ENCODE measurements at regions not wholly inside any gene's neighbourhood (a gene's known extent, or its start where the extent isn't known, plus 50 kb on each side); places are given as distances from the start of the nearest gene placed in this dataset.
"Not testable (repeated sequence)": the region's sequence is repeated elsewhere in the genome, so short reads cannot be mapped to it uniquely, and the experiment has no call there.

DNA sequence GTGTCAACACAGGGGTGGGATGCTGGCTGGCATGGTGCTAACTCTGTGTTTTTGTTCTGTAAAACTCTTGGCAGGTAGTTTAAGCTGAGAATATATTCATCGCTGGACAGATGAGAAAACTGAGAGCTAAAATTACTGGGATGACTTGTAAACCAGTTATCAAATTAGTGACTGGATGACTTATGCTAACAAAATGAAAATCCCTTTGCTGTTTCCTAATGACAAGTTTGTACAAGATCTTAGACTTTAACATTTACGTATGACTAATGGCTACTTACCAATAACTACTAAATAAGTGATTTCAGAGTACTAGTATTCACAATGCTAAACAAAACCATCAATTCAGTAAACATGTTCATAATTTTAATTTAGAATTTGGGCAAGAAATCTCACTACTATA lies 854.8 kb upstream of the ARRDC3 start:
- Histone ChIP-seq H4K8ac (ENCODE audit: low read depth, low read length) (no peak overlapping the region), H3K23ac (ENCODE audit: low read length) (no peak overlapping the region), H3K36me3 (ENCODE audit: control insufficient read depth in 1 of 2, insufficient read depth in 2 of 2, low read length in 2 of 2) (no peaks in the 10 kb centered on the region), H2AFZ (ENCODE audit: insufficient read depth, low read length, poor library complexity) (no peak overlapping the region), H4K91ac (ENCODE audit: low read depth, low read length) (no peak overlapping the region), H3K14ac (ENCODE audit: low read length) (no peak overlapping the region), H4K12ac (ENCODE audit: low read depth, low read length) (no peak overlapping the region), H3K27me3 (ENCODE audit: insufficient read depth, low read length) (no peaks in the 10 kb centered on the region), H3K4me2 (ENCODE audit: low read length) (no peak overlapping the region), H3K4ac (ENCODE audit: low read depth, low read length) (no peak overlapping the region), H3K27ac (ENCODE audit: low read depth, low read length) (no peak overlapping the region), H3K9me3 (ENCODE audit: insufficient read depth, low read depth, low read length) (peaks cover 2% of the 10 kb centered on the region), H2BK120ac (ENCODE audit: insufficient read depth, low read length, poor library complexity) (no peak overlapping the region), H2BK5ac (ENCODE audit: low read depth, low read length, poor library complexity) (no peak overlapping the region), H3K79me2 (ENCODE audit: control insufficient read depth, insufficient read depth, low read length, poor library complexity) (no peaks in the 10 kb centered on the region), H3K9ac (ENCODE audit: low read length) (no peak overlapping the region), H3K4me3 (ENCODE audit: low read depth, low read length) (no peak overlapping the region), H2BK12ac (ENCODE audit: low read length) (no peak overlapping the region), H2AK5ac (ENCODE audit: low read length) (no peak overlapping the region), H3K18ac (ENCODE audit: low read length) (no peak overlapping the region), H3K4me1 (ENCODE audit: control insufficient read depth in 1 of 2, insufficient read depth in 2 of 2, low read length in 2 of 2) (no peaks in the 10 kb centered on the region), H3K79me1 (ENCODE audit: low read length) (no peaks in the 10 kb centered on the region)
- DNase-seq: no peak
- no CpG with 5 or more reads among the region's 2 CpGs for WGBS (ENCODE audit: extremely low coverage, insufficient coverage, insufficient read length)

DNA sequence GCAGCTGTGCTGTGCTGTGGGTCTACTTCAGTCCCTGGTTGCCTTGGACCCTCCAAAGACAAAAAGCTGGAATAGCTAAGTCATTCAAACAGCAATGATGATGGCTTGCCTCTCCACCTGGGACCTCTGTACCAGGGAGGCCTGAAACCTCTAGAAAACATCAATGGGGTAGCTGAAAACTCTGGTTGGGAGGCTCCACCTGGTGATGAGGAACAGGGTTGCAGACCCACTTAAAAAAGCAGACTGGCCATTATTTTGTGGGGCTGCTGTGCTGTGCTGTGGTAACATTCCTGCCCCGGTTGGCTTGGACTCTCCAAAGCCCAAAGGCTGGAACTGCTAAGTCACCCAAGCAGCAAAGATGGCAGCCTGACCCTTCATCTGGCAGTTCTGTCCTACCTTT lies 839.3 kb upstream of the ARRDC3 start:
- Histone ChIP-seq H3K18ac (ENCODE audit: low read length) (no peak overlapping the region), H3K36me3 (ENCODE audit: control insufficient read depth in 1 of 2, insufficient read depth in 2 of 2, low read length in 2 of 2) (peaks cover 0 to 2% of the 10 kb centered on the region in 2 experiments), H3K4me3 (ENCODE audit: low read depth, low read length) (peak overlapping the region; percentile 26), H3K4ac (ENCODE audit: low read depth, low read length) (no peak overlapping the region), H3K23ac (ENCODE audit: low read length) (no peak overlapping the region), H3K27ac (ENCODE audit: low read depth, low read length) (no peak overlapping the region), H3K9me3 (ENCODE audit: insufficient read depth, low read depth, low read length) (peaks cover 7% of the 10 kb centered on the region), H4K8ac (ENCODE audit: low read depth, low read length) (no peak overlapping the region), H4K91ac (ENCODE audit: low read depth, low read length) (no peak overlapping the region), H4K12ac (ENCODE audit: low read depth, low read length) (no peak overlapping the region), H2BK12ac (ENCODE audit: low read length) (no peak overlapping the region), H2BK120ac (ENCODE audit: insufficient read depth, low read length, poor library complexity) (no peak overlapping the region), H3K79me1 (ENCODE audit: low read length) (no peaks in the 10 kb centered on the region), H3K79me2 (ENCODE audit: control insufficient read depth, insufficient read depth, low read length, poor library complexity) (no peaks in the 10 kb centered on the region), H3K4me1 (ENCODE audit: control insufficient read depth in 1 of 2, insufficient read depth in 2 of 2, low read length in 2 of 2) (no peaks in the 10 kb centered on the region), H2BK5ac (ENCODE audit: low read depth, low read length, poor library complexity) (no peak overlapping the region), H2AK5ac (ENCODE audit: low read length) (no peak overlapping the region), H3K14ac (ENCODE audit: low read length) (no peak overlapping the region), H3K4me2 (ENCODE audit: low read length) (no peak overlapping the region), H3K27me3 (ENCODE audit: insufficient read depth, low read length) (no peaks in the 10 kb centered on the region), H2AFZ (ENCODE audit: insufficient read depth, low read length, poor library complexity) (no peak overlapping the region), H3K9ac (ENCODE audit: low read length) (no peak overlapping the region)
- DNase-seq: no peak
- WGBS (ENCODE audit: extremely low coverage, insufficient coverage, insufficient read length): no CpG with 5 or more reads among the region's 1 CpG

DNA sequence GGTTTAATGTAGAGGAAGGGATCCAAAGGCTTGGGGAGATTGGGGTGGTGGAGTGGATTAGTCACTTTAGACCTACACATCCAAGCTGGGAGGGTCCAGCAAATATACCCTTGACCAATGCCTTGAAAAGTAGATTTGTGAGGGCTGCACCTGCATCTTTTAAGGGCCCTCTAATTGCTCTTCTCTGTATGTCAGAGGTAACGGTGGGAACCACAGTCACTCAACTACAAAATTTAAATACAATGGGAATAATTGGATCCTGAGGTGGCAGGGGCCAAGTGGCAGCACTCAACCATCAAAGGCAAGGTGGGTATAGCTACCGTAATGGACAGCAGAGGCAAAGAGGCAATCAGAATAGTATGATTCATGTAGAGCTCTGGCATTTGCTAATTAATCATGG lies 833.7 kb upstream of the ARRDC3 start:
- H4K8ac ChIP-seq (ENCODE audit: low read depth, low read length): not testable (repeated sequence)

DNA sequence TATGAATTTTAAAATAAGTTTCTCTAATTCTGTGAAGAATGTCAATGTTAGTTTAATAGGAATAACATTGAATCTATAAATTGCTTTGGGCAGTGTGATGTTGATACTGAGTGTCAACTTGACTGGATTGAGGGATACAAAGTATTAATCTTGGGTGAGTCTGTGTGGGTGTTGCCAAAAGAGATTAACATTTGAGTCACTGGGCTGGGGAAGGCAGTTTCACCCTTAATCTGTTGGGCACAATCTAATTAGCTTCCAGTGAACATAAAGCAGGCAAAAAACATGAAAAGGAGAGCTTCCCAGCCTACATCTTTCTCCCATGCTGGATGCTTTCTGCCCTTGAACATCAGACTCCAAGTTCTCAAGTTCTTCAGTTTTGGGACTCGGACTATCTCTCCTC lies 832.0 kb upstream of the ARRDC3 start:
- Histone ChIP-seq H4K91ac (ENCODE audit: low read depth, low read length) (no peak overlapping the region), H3K27me3 (ENCODE audit: insufficient read depth, low read length) (no peaks in the 10 kb centered on the region), H3K36me3 (ENCODE audit: control insufficient read depth in 1 of 2, insufficient read depth in 2 of 2, low read length in 2 of 2) (no peaks in the 10 kb centered on the region), H3K14ac (ENCODE audit: low read length) (no peak overlapping the region), H3K9me3 (ENCODE audit: insufficient read depth, low read depth, low read length) (peaks cover 2% of the 10 kb centered on the region), H2BK5ac (ENCODE audit: low read depth, low read length, poor library complexity) (no peak overlapping the region), H2AK5ac (ENCODE audit: low read length) (no peak overlapping the region), H3K79me1 (ENCODE audit: low read length) (no peaks in the 10 kb centered on the region), H3K79me2 (ENCODE audit: control insufficient read depth, insufficient read depth, low read length, poor library complexity) (no peaks in the 10 kb centered on the region), H3K4ac (ENCODE audit: low read depth, low read length) (no peak overlapping the region), H4K8ac (ENCODE audit: low read depth, low read length) (no peak overlapping the region), H2BK120ac (ENCODE audit: insufficient read depth, low read length, poor library complexity) (no peak overlapping the region), H4K12ac (ENCODE audit: low read depth, low read length) (no peak overlapping the region), H3K9ac (ENCODE audit: low read length) (no peak overlapping the region), H3K23ac (ENCODE audit: low read length) (no peak overlapping the region), H3K18ac (ENCODE audit: low read length) (no peak overlapping the region), H3K4me2 (ENCODE audit: low read length) (no peak overlapping the region), H2BK12ac (ENCODE audit: low read length) (no peak overlapping the region), H3K4me1 (ENCODE audit: control insufficient read depth in 1 of 2, insufficient read depth in 2 of 2, low read length in 2 of 2) (no peaks in the 10 kb centered on the region), H3K27ac (ENCODE audit: low read depth, low read length) (no peak overlapping the region), H2AFZ (ENCODE audit: insufficient read depth, low read length, poor library complexity) (no peak overlapping the region), H3K4me3 (ENCODE audit: low read depth, low read length) (no peak overlapping the region)
- no peak for DNase-seq
- WGBS (ENCODE audit: extremely low coverage, insufficient coverage, insufficient read length): no CpG with 5 or more reads among the region's 1 CpG

More for the DNA sequence above, 833.7 kb upstream of the ARRDC3 start:
- H3K27ac ChIP-seq (ENCODE audit: low read depth, low read length); H3K79me2 ChIP-seq (ENCODE audit: control insufficient read depth, insufficient read depth, low read length, poor library complexity); H2BK5ac ChIP-seq (ENCODE audit: low read depth, low read length, poor library complexity); H3K4me2 ChIP-seq (ENCODE audit: low read length); H3K18ac ChIP-seq (ENCODE audit: low read length); H3K23ac ChIP-seq (ENCODE audit: low read length); H2BK120ac ChIP-seq (ENCODE audit: insufficient read depth, low read length, poor library complexity); H2AFZ ChIP-seq (ENCODE audit: insufficient read depth, low read length, poor library complexity); H3K4me1 ChIP-seq (ENCODE audit: control insufficient read depth in 1 of 2, insufficient read depth in 2 of 2, low read length in 2 of 2); H3K4ac ChIP-seq (ENCODE audit: low read depth, low read length); H4K12ac ChIP-seq (ENCODE audit: low read depth, low read length); H3K9me3 ChIP-seq (ENCODE audit: insufficient read depth, low read depth, low read length); H3K4me3 ChIP-seq (ENCODE audit: low read depth, low read length); H3K27me3 ChIP-seq (ENCODE audit: insufficient read depth, low read length); H2BK12ac ChIP-seq (ENCODE audit: low read length); H3K79me1 ChIP-seq (ENCODE audit: low read length); H3K9ac ChIP-seq (ENCODE audit: low read length); H3K36me3 ChIP-seq (ENCODE audit: control insufficient read depth in 1 of 2, insufficient read depth in 2 of 2, low read length in 2 of 2); H4K91ac ChIP-seq (ENCODE audit: low read depth, low read length); H3K14ac ChIP-seq (ENCODE audit: low read length); DNase-seq; H2AK5ac ChIP-seq (ENCODE audit: low read length): not testable (repeated sequence)
- WGBS (ENCODE audit: extremely low coverage, insufficient coverage, insufficient read length): no CpG with 5 or more reads among the region's 2 CpGs
